ENCODE measurements at regions not wholly inside any gene's neighbourhood (a gene's known extent, or its start where the extent isn't known, plus 50 kb on each side); places are given as distances from the start of the nearest gene placed in this dataset.

DNA sequence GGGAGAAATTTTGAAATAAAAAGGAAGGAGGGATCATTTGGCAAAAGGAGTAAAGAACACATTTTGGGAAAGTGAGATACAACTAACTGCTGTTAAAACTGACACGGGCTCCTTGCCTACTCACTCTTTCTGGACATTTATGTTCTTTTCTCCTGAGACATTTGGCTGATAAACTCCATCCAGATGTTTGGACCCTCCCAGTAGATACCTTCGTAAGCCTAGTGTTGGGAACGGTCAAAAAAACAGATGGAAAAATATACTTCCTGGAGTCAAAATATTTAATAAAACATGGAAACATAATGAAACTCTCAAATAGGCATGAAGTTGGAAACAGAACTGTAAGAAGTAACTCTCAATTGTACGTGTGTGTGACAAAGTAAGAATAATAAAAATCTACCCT is 360.1 kb upstream of the RIOK2 start:
- DNase-seq (ENCODE audit: low spot score in 2 of 2, unreplicated experiment in 2 of 2), result no peak
- no peak overlapping the region for H3K27ac Mint-ChIP-seq
- TF ChIP-seq CTCF (IDR thresholded peaks at IDR 0.05; ENCODE audit: unreplicated experiment), result no peak
- H3K9me3 Mint-ChIP-seq, result no peaks in the 10 kb centered on the region
- no peaks in the 10 kb centered on the region for H3K36me3 Mint-ChIP-seq
- no peak overlapping the region for H3K4me3 Mint-ChIP-seq
- peaks cover 11% of the 10 kb centered on the region for H3K27me3 Mint-ChIP-seq (ENCODE audit: low read depth)
- H3K4me1 Mint-ChIP-seq, result no peaks in the 10 kb centered on the region

GRCh38 chr5:97544240-97544639 is 361.2 kb upstream of the RIOK2 start:
- Mint-ChIP-seq H3K27ac (no peak overlapping the region), H3K9me3 (no peaks in the 10 kb centered on the region), H3K36me3 (no peaks in the 10 kb centered on the region), H3K4me3 (no peak overlapping the region), H3K4me1 (no peaks in the 10 kb centered on the region), H3K27me3 (ENCODE audit: low read depth) (peaks cover 11% of the 10 kb centered on the region)
- TF ChIP-seq CTCF (IDR thresholded peaks at IDR 0.05; ENCODE audit: unreplicated experiment), result no peak
- DNase-seq (ENCODE audit: low spot score in 2 of 2, unreplicated experiment in 2 of 2), result no peak

GRCh38 chr5:97544678-97545077 is 361.6 kb upstream of the RIOK2 start:
- H3K4me1 Mint-ChIP-seq, result no peaks in the 10 kb centered on the region
- no peaks in the 10 kb centered on the region for H3K9me3 Mint-ChIP-seq
- no peaks in the 10 kb centered on the region for H3K36me3 Mint-ChIP-seq
- no peak overlapping the region for H3K4me3 Mint-ChIP-seq
- DNase-seq (ENCODE audit: low spot score in 2 of 2, unreplicated experiment in 2 of 2), result no peak
- H3K27ac Mint-ChIP-seq, result no peak overlapping the region
- H3K27me3 Mint-ChIP-seq (ENCODE audit: low read depth), result peaks cover 9% of the 10 kb centered on the region
- no peak for TF ChIP-seq CTCF (IDR thresholded peaks at IDR 0.05; ENCODE audit: unreplicated experiment)

DNA sequence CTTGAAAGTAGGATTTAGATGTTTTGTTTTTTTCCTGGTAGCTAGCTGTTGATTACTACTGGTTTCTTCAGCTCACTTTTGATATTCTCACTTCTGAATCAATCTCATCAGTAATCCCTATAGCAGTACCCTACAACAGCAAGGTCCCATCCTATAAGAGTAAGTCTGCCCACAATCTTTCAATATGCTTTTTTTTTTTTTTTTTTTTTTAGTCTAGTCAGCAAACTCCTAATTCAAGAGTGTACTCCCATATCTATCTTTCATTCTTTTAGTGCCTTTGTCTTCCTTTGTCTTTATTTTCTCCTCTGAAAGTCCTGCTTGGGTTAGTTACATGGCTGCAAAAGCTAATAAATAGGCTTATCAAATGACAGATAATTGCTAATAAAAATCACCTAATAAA is 362.4 kb upstream of the RIOK2 start:
- Mint-ChIP-seq H3K9me3 (no peaks in the 10 kb centered on the region), H3K27ac (no peak overlapping the region), H3K4me3 (no peak overlapping the region), H3K27me3 (ENCODE audit: low read depth) (peaks cover 9% of the 10 kb centered on the region), H3K36me3 (no peaks in the 10 kb centered on the region), H3K4me1 (no peaks in the 10 kb centered on the region)
- TF ChIP-seq CTCF (IDR thresholded peaks at IDR 0.05; ENCODE audit: unreplicated experiment), result no peak
- DNase-seq (ENCODE audit: low spot score in 2 of 2, unreplicated experiment in 2 of 2), result no peak

- Mint-ChIP-seq H3K9me3 (no peaks in the 10 kb centered on the region), H3K4me1 (no peaks in the 10 kb centered on the region), H3K4me3 (no peak overlapping the region), H3K27me3 (ENCODE audit: low read depth) (peaks cover 9% of the 10 kb centered on the region), H3K27ac (no peak overlapping the region), H3K36me3 (no peaks in the 10 kb centered on the region)
- TF ChIP-seq CTCF (IDR thresholded peaks at IDR 0.05; ENCODE audit: unreplicated experiment), result no peak
- DNase-seq (ENCODE audit: low spot score in 2 of 2, unreplicated experiment in 2 of 2), result no peak
Measured at GRCh38 chr5:97545886-97546535, 363.0 kb upstream of the RIOK2 start.

DNA sequence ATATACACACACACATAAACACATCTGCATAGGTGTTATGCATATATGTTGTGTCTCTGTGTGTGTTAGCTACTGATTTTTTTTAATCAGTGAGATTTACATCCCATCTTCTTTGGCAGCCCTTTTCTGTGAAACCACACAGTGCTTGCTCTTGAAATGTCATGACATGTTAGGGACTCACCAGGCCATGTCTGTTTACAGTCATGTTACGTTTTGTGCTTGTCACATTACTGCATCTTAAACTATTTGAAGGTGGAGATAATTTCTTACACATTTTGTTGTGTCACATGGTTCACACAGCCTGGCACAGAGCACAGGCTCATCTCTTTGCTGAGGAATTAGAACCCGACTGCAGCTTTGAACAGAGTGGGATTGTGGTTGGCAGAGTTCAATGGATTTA is 364.4 kb upstream of the RIOK2 start:
- Mint-ChIP-seq H3K27ac (no peak overlapping the region), H3K4me1 (no peaks in the 10 kb centered on the region), H3K4me3 (no peak overlapping the region), H3K27me3 (ENCODE audit: low read depth) (peaks cover 9% of the 10 kb centered on the region), H3K36me3 (no peaks in the 10 kb centered on the region), H3K9me3 (no peaks in the 10 kb centered on the region)
- TF ChIP-seq CTCF (IDR thresholded peaks at IDR 0.05; ENCODE audit: unreplicated experiment), result no peak
- no peak for DNase-seq (ENCODE audit: low spot score in 2 of 2, unreplicated experiment in 2 of 2)

Data from mesothelial cell of epicardium (in vitro differentiated cells).